NCI-H460 (cell line): ENCODE measurements at regions not wholly inside any gene's neighbourhood (a gene's known extent, or its start where the extent isn't known, plus 50 kb on each side); places are given as distances from the start of the nearest gene placed in this dataset.

Experiments
- DNase-seq: peaks from one replicate; pipeline ENCODE4 v3.0.0-alpha.2; 2016; ENCODE audit warnings: low read depth; ENCODE audit errors: extremely low read depth

DNA sequence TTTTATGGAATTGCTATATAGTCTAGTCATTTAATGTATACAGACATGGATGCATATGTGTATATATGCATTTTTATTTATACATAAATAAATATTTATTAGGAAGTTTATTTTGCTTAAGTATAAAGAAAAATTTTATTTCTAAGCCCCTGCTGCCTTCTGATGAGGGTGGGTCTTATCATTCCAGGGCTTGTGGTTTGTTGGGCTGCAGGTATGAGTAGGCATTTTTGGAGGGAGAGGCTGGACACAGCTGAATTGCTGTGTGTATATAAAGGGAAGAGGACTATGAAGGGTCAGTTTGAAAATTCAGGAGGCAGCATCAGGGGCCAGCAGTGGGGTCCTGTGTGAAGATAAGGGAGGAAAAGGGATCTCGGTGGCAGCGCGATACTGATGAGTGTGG is 189.4 kb downstream of the TMEM182 start:
- no peak for DNase-seq

DNA sequence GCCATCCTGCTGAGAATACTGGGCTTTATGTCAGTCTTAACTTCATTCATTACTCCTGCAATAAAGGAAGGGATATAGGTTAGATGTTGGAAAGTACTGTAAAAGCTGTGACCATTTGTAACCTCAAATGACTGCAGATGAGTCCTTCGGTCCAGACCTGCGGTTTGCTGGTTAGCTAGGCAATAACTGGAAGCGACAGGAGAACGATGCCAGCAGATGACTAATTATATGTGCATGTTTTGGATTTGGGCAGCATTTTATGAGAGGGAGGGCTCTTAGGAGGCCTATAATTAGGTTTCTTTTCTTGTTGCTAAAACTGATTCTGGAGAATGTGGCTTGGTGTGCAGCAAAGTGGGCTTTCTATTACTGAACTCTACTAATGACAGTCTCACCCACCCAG is 205.6 kb downstream of the TMEM182 start:
- no peak for DNase-seq

DNA sequence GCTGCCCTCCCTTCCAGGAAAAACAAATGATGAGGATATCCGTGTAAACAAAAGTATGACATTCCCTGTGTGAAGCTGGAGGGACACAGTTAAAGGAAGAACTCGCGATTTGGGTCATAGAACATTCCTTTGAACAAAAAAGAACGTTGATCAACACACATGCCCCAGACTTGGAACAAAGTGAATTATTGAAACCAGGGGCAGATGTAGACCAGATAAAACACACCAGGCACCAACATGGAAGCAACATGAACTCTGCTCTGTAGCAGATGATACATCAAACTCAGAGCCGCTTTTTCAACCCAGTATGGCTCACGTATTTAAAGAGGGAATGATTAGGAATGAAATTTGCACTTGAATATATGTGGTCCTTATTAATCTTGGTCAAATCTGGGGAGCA is 206.5 kb downstream of the TMEM182 start:
- DNase-seq, result no peak

DNA sequence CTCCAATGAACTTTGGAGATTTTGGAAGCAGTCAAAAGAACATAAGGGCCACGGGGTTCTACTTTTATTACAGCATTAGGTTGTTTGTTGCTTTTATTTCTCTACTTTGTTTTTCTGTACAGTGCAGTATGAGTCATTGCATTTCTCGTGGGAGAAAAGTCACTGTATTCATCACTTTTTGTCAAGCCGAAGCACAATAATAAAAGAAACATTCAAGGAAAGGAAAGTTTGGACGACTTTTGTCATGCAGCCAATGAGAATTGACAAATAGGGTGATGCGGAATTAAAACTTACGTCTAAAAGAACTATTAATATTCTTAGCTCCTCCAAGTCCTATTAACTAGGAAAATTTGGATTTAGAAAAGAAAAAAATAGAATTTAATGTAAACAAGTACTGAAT is 209.9 kb downstream of the TMEM182 start:
- DNase-seq, result no peak

DNA sequence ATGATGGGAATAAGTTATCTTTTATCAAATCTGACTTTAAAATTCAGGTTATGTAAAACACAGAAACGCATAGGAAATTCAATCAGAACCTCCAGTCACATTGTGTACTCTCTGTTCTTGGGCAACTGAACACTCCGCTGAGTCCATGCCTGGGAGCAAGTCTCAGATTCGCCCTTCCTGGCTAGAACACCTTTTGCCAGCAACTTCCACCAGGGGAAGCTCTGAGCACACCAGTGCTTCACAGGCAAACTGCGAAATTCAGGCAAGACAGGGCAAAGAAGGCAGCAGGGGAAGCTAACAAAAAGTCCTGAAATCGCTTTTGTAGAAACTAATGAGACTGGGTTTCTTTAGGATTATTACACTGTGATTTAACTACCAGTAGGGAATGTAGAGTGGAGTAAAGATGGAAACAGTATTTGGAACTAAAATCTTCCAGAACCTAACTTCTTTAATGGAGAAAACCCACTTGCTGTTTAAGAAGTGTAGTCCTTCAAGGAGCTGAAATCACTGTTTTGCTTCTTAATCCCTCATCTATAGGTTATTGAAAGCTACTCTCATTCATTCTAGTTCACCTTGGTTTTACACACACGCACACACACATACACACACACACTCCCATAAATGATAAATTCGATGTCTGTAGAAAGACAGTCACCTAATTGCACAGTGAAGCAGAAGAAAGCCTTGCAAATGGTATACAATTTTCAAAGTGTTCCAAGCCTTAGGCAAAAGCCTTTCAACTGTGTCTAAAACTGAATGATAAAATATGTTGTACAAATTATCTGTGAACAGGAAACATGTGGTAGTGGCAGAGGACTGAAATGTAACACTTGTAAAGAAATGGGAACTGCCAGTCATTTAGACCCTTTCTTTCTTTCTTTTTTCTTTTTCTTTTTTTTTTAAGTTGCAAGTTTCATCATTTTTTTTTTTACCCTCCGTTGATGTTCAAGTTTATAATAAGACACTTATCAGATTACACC is 214.5 kb downstream of the TMEM182 start:
- DNase-seq, result peak; percentile 49

DNA sequence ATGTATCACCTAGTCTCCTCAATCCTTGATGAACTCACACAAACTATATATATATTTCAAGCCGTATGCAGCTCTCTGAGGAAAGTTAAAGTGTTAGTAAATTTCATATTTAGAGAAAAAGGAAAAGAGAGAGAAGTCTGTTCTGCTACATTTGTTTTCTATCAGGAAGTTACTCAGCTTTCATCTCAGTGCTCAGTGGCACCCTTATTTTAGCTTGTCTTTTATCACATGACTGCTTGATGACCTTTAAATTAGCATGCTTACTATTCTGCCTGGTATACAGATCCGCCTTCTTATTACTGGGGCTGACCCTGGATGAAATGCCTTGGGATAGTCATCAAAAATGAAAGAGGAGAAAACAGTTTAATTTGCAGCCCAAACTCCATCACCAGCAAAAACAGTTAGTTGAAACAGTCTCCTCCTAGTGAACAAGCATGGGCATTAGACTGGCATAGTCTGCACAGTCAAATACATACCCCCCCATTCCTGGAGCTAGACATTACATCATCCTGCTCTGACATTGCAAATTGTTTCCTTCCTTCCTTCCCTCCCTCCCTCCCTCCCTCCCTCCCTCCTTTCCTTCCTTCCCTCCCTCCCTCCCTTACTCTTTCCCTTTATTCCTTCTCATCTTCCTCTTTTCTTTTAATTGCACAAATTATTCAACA is 215.7 kb downstream of the TMEM182 start:
- no peak for DNase-seq

DNA sequence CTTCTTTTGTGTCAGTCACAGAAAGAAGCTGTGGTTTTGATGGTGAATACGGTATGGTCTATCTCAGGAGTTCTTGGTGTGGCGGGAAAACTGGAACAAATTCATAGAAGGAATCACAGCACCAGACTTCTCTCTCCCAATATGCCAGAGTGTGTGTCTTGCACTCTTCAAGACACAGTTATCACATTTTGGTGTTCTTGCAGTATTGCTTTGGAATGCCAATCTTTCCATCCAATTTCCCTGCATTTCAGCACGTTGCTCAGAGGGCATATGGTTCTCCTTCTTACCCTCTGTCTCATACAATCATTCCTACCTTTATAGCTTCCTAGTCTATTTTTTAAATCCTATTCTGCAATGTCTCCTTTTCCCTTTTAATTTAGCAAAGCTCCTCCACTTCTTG is 216.3 kb downstream of the TMEM182 start:
- no peak for DNase-seq

DNA sequence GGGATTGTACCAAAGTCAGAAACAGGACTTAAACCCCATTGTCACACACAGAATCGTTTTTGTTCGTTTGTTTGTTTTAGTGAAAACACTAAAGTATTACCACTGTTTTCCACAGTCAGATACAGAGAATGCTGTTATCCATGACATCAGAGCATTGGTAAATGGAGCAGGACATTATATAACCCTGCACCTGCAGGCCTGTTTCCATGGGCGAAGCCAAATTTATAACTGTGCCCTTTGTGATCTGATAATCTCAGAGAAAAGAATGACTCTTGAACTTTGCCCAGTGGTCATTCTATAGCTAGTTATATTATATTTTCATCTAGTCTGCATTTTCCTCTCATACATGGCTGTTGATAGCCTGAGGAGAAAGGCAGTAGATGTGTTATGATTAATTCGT is 217.6 kb downstream of the TMEM182 start:
- DNase-seq, result no peak

DNA sequence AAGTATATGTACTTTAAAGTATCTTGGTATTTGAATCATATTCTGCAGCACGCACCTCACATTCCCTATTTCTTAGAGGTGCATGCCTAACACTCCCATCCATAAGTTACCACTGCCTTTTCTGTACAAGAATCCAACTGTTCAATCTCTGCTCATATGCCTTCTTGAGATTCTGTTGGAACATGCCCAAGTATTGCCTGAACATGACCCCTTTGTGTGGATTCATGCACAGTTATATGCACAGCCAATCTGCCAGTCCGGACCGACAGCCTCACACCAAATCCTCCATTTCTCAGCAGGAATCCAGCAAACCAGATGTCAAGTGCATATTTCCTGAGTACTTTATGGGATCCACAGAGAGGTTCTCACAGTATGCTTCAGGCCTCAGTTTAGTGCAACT is 222.0 kb downstream of the TMEM182 start:
- no peak for DNase-seq

DNA sequence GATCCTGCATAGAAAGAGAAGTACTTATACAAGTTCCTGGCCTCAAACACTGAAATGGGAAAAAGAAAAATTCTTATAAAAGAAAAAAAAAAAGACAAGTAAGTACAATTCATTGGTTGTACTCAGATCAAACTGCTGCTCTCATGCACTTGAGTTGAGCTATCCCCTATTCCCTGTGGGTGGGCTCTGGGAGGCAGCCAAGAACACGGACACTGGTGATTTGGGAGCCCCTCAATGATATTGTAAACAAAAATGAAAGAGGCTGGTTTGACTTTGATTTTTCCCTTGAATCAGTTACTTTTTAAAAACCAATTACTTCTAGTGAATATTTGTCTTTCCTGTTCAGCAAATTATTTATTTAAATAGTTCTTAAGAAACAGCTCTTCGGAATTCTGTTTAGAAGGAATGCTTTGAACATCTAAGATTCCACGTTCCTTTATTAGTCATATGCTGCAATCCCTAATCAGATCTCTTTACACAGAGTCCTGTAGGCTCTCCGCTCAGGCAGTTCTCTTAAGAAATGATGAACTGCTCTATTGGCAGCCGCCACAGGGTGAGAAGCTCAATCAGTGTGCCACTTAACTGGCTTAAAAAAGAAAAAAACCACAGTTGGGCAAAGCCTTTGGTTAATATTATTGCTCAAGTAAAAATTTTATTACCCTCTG is 225.1 kb downstream of the TMEM182 start:
- DNase-seq, result no peak

DNA sequence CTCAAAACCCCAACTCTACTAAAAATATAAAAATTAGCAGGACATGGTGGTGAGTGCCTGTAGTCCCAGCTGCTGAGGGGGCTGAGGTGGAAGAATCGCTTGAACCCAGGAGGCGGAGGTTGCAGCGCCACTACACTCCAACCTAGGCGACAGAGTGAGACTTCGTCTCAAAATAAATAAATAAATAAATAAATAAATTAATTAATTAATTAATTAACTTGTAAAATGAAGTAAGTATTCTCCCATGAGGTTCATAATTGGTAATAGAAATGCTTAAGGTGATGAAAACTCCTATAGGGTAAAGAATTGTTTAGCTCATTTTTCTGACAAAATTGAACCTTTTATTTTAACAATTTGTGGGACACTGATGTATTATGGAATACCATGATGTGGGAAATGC is 230.8 kb downstream of the TMEM182 start:
- DNase-seq, result no peak

DNA sequence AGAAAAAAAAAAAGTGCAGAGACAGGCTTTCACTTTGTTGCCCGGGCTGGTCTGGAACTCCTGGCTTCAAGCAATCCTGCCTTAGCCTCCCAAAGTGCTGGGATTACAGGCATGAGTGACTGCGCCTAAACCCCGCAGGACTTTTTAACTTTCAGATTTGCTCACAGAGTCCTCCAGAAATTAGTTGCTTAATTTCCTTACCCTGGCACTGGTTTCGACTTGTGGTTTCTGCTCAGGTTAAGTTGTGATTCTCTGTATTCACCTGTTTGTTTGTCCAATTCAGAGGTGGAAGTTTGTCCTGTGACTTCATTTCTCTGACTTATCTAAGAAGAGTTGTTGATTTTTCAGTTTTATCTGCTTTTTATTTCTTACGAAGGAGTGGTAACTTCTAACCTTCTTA is 238.1 kb downstream of the TMEM182 start:
- DNase-seq, result no peak

DNA sequence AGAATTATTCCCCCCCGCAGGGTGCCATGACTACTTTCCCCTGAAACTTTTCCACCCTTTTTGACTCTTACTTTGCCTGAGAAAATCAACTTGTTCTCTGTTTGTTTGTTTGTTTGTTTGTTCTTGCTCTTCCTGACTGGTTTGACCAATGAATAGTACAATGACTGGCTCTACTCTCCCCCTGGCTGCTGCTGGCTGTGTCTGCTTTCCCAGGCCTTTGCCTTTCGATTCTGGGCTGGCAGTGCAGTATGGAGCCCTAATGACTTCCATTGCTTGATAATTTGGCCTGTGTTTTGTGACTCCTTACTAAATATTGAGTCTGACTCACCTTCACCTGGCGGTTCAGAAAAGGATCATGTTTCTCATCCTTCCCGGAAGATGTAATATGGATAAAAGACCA is 241.1 kb downstream of the TMEM182 start:
- DNase-seq, result no peak

DNA sequence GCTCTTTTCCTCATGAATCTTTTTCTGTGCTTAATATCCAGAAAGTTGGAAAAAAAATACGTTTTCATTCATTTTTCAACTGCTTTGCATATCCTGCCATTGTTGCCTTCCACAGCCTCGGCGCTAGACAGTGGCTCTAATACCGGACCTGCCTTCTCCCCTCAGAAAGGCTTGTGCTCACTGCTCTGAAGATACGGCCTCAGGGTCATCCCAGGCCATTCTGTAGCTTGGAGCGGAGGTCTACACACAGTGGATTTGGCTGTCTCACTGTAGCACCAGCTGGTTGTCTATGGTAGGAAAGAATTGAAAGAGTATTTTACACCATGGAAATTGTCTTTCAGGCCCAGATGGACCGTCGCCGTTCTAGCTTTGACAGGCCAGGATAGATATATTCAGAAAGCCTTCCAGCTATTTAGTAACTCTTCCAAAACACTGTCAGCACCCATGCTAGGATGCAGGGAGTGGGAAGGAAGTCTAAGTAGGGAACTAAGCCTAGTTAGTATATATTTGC is 242.0 kb downstream of the TMEM182 start:
- no peak for DNase-seq

DNA sequence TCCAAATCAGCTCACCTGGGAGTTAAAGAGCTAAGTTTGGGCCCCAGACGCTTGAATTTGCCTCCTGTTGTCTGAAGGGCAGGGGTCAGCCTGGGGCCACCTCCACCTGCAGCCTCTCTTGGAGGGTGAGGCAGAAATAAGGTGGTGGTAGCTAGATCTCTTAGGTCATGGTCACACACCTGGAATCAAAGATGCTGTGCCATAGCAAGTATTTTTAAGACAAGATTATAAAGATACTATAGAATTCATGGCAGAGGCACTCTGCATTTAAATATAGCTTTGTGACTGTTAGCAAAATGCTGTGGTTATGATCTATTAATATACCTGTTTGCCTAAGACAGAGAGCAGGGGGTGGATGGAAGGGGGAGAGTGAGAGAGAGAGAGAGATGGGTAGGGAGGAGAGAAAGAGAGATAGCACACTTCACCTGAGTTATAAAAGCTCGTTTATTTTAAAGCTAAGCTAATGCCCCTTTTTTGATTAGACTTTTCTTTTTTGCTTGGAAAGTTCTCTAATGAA is 242.7 kb downstream of the TMEM182 start:
- no peak for DNase-seq

DNA sequence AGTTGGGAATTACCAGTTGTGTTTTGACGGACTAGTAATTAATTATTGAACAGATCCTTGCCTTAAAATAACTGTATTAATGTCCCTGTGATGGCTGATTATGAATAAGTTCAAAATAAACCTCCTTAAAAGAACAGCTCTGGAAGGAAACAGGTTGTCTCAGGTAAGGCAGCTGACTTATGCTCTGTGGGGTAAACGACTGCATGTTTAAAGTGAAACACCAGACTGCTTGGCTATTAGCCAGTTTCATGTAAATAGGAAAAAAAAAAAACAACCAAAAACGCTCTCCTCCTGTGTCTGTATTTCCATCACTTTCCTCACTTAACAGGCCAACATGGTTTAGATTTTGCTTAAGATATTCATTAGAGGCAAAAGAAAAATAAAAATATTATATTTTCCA is 243.6 kb downstream of the TMEM182 start:
- DNase-seq, result no peak

DNA sequence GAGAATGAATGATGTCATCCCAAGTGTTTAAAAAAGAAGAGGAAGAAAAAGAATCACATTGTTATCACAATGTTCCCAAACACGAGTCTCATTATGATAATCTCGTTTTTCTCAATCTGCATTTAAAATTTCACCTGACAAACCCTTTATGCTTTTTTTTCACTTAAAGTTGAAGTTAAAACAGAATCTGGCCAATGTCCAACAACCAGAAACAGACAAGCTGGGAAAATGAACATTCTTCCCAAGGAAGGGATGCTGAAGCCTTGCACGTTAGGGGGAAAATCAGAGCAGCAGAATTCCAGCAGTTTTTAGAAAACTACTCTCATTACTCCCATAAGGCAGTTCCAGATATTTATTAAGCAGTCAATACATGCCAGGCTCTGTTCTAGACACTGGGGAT is 245.3 kb downstream of the TMEM182 start:
- no peak for DNase-seq

DNA sequence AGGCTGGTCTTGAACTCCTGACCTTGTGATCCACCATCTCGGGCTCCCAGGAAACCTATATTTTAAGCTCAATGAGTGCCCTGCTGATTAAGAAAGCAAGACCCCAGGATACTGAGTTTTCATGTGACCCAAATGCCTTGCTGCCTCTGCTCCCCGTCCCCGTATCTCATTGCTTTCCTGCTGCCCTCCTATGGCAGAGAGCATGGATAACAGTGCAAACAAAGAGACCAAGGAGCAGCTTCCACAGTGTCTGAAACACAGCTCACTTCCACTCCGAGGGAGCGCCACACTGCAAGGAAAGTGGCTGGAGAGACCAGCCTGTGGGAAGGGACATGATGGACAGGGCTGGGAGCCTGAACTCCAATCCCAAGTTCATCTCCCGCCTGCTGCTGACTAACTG is 246.8 kb downstream of the TMEM182 start:
- DNase-seq, result no peak

DNA sequence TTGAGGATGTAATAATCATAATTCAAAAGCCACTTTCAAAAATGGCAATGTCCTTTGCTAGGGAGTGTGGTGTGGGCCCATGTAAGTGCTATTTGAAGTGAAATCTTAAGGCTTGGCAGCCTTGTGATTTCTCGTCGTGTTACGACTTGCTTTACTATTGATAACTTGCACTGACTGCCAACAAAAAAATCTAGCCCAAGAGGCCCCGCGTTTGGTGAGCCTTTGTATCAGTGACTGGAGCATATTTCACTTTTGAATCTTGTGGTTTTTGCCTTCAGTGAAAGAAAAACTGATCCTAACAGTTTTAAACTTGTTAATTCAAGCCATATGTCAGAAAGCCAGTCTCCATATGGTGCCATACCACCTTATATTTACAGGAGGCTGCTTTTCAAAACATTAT is 248.0 kb downstream of the TMEM182 start:
- DNase-seq, result no peak

DNA sequence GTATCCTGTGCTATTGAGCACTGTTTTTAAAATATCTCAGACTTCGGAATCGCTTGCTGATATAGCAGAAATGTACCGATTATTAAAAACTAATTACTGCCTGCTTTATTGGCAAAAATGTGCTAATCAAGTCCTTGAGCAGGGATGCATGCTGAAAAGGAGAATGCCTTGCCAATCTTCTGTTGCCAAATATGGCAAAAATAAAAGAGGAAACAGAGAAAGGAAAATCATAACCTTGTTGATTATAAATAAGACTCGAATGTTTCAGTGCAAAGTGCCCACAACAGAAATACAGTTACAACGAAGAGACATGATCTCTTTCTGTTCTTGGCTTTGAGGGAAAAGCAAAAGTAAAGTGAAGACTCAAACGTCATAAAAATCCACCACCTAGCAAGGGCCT is 248.5 kb downstream of the TMEM182 start:
- DNase-seq, result no peak

DNA sequence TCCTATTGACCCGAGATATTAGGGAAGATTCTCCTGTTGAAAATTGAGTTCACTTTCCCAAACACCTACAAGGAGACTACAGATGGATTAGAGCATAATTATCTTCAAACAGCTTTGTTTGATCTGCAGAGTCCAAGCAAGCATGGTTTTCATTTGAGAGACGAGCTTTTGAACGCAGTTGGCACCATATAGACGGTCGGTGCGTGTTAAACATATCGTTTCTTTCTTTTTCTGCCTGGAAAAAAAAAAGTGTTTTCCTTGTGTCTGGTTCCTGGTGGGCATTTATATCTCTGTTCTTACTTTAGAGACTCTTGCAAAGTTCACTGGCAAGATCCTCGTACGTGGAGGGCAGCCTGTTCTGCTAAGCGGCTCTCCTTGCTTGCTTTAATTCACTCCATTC is 248.9 kb downstream of the TMEM182 start:
- no peak for DNase-seq
